HCT116 (cell line): ENCODE measurements at regions not wholly inside any gene's neighbourhood (a gene's known extent, or its start where the extent isn't known, plus 50 kb on each side); places are given as distances from the start of the nearest gene placed in this dataset.

Experiments used
- ATAC-seq: fragments of 200-7000 bp; cut with Tn5 transposase; 2 replicates; pipeline ENCODE4 v1.9.1; 2020; ENCODE audit warnings: mild to moderate bottlenecking, moderate library complexity
- BruUV-seq: library from RNA; stranded (reverse); fragments of 400-500 nt; replicated peaks from 2 replicates; lab custom pipeline; 2021; lab: Mats Ljungman, UMichigan
- CTCF ChIA-PET: fragments of 300-600 bp; sonication (Branson Sonifier 250); formaldehyde crosslinking; loops from one replicate; lab custom pipeline; 2021; ENCODE audit warnings: antibody characterized with exemption; lab: Charles Lee
- POLR2A ChIA-PET: fragments of 300-600, 350-600 bp; sonication (Branson Sonifier 250); formaldehyde crosslinking; loops from one replicate; lab custom pipeline; 2021; ENCODE audit warnings: antibody characterized with exemption; lab: Charles Lee
- RAD21 ChIA-PET, 2 experiments: fragments of 300-600 bp; sonication (Branson Sonifier 250); formaldehyde crosslinking; loops; one replicate each; lab custom pipeline; 2023; ENCODE audit warnings: low total read pairs in 2 of 2; ENCODE audit not compliant: uncharacterized antibody in 2 of 2, unreplicated experiment in 2 of 2, low non-redundant PET in 1 of 2; lab: Charles Lee
- DNase-seq: peaks from one replicate; pipeline ENCODE4 v3.0.0-alpha.2; 2010; ENCODE audit warnings: low read depth, low spot score
- H2AFZ ChIP-seq: fragments of 200-600 bp; shearing (Covaris generic), sonication (generic); 2 replicates; pipeline ENCODE4 v1.6.1; 2017; ENCODE audit warnings: low read depth, mixed run types, mixed read lengths, antibody characterized with exemption, low read length; ENCODE audit not compliant: poor library complexity, severe bottlenecking
- H3K27ac ChIP-seq: 2 replicates; pipeline ENCODE4 v1.5.1; 2012; ENCODE audit warnings: low read depth, low read length
- H3K27me3 ChIP-seq: fragments of 200-600 bp; sonication (generic); 2 replicates; pipeline ENCODE4 v1.6.1; 2016; ENCODE audit warnings: mixed run types, low read length, mixed read lengths; ENCODE audit not compliant: insufficient read depth
- H3K36me3 ChIP-seq, 2 experiments: fragments of 200-500 bp in 1 of 2; fragments of 200-600 bp in 1 of 2; sonication (Bioruptor generic) in 1 of 2; sonication (generic) in 1 of 2; 2 replicates each; pipeline versions ENCODE4 v1.5.1 to v1.6.1; 2014 to 2016; ENCODE audit warnings: low read length in 2 of 2, inconsistent platforms in 1 of 2, mixed read lengths in 1 of 2, mixed run types in 1 of 2; ENCODE audit not compliant: insufficient read depth in 2 of 2, control insufficient read depth in 1 of 2
- H3K4me1 ChIP-seq, 2 experiments: fragments of 200-600 bp in 1 of 2; sonication (generic) in 1 of 2; 2 replicates each; pipeline versions ENCODE4 v1.5.1 to v1.6.1; 2012 to 2017; ENCODE audit warnings: low read length in 2 of 2, inconsistent platforms in 1 of 2, mild to moderate bottlenecking in 1 of 2, mixed read lengths in 1 of 2, mixed run types in 1 of 2, moderate library complexity in 1 of 2; ENCODE audit not compliant: insufficient read depth in 2 of 2, control insufficient read depth in 1 of 2
- H3K4me2 ChIP-seq: fragments of 200-600 bp; sonication (generic); 2 replicates; pipeline ENCODE4 v1.6.1; 2017; ENCODE audit warnings: mixed run types, low read length, mixed read lengths
- H3K4me3 ChIP-seq, 2 experiments: fragments of 200-600 bp in 1 of 2; sonication (generic) in 1 of 2; replicated peaks in 1 of 2; 2 replicates each; pipeline ENCODE4 v1.5.1; 2011 to 2016; ENCODE audit warnings: low read length in 2 of 2, control low read depth in 1 of 2, low read depth in 1 of 2, mild to moderate bottlenecking in 1 of 2, mixed read lengths in 1 of 2, mixed run types in 1 of 2
- H3K79me2 ChIP-seq: fragments of 200-600 bp; sonication (generic); 2 replicates; pipeline ENCODE4 v1.6.1; 2017; ENCODE audit warnings: mild to moderate bottlenecking, mixed run types, low read length, moderate library complexity, mixed read lengths; ENCODE audit not compliant: insufficient read depth
- H3K9ac ChIP-seq: fragments of 200-600 bp; sonication (generic); 2 replicates; pipeline ENCODE4 v1.6.1; 2016; ENCODE audit warnings: low read length, mixed read lengths
- H3K9me2 ChIP-seq: fragments of 200-600 bp; sonication (generic), shearing (Covaris generic); 2 replicates; pipeline ENCODE4 v1.6.1; 2017; ENCODE audit warnings: mixed run types, mild to moderate bottlenecking, moderate library complexity; ENCODE audit not compliant: insufficient read depth
- H3K9me3 ChIP-seq, 2 experiments: fragments of 200-500 bp in 1 of 2; fragments of 200-600 bp in 1 of 2; sonication (Bioruptor generic) in 1 of 2; sonication (generic) in 1 of 2; 2 replicates each; pipeline ENCODE4 v1.6.1; 2014 to 2017; ENCODE audit warnings: low read length in 2 of 2, mixed read lengths in 2 of 2, inconsistent platforms in 1 of 2, low read depth in 1 of 2, mild to moderate bottlenecking in 1 of 2, mixed run types in 1 of 2, moderate library complexity in 1 of 2; ENCODE audit not compliant: control insufficient read depth in 1 of 2, insufficient read depth in 1 of 2
- H4K20me1 ChIP-seq: fragments of 200-600 bp; sonication (generic), shearing (Covaris generic); 2 replicates; pipeline ENCODE4 v1.6.1; 2017; ENCODE audit warnings: mixed run types, mild to moderate bottlenecking, moderate library complexity; ENCODE audit not compliant: insufficient read depth
- CBX3 ChIP-seq: IDR thresholded peaks from 2 replicates; pipeline ENCODE4 v1.6.1; 2012; ENCODE audit warnings: low read depth
- CEBPB ChIP-seq: IDR thresholded peaks from 2 replicates; pipeline ENCODE4 v1.6.1; 2012; ENCODE audit warnings: low read depth
- CTCF ChIP-seq, 3 experiments: fragments of 200-600 bp in 1 of 3; sonication (generic) in 1 of 3; IDR thresholded peaks in 2 of 3; conservative IDR thresholded peaks in 1 of 3; 2 replicates each; pipeline ENCODE4 v1.5.1; 2012 to 2017; ENCODE audit warnings: low read depth in 2 of 3, low read length in 2 of 3, antibody characterized with exemption in 1 of 3, borderline replicate concordance in 1 of 3, control low read depth in 1 of 3, mild to moderate bottlenecking in 1 of 3, mixed read lengths in 1 of 3, mixed run types in 1 of 3, moderate library complexity in 1 of 3; ENCODE audit not compliant: insufficient read depth in 1 of 3
- EZH2 ChIP-seq: fragments of 200-600 bp; sonication (generic); IDR thresholded peaks from 2 replicates; pipeline ENCODE4 v1.6.1; 2017; ENCODE audit warnings: antibody characterized with exemption, mixed run types
- EZH2phosphoT487 ChIP-seq: fragments of 200-600 bp; IDR thresholded peaks from 2 replicates; pipeline ENCODE4 v1.6.1; 2018; ENCODE audit warnings: antibody characterized with exemption, borderline replicate concordance
- FOSL1 ChIP-seq: IDR thresholded peaks from 2 replicates; pipeline ENCODE4 v1.6.1; 2012; ENCODE audit warnings: low read depth
- JUND ChIP-seq: IDR thresholded peaks from 2 replicates; pipeline ENCODE4 v1.6.1; 2012
- POLR2A ChIP-seq: IDR thresholded peaks from 2 replicates; pipeline ENCODE4 v1.7.0; 2011; ENCODE audit warnings: borderline replicate concordance; ENCODE audit not compliant: insufficient read depth, insufficient read length; ENCODE audit errors: extremely low read depth
- POLR2AphosphoS5 ChIP-seq: IDR thresholded peaks from 2 replicates; pipeline ENCODE4 v1.6.1; 2011; ENCODE audit warnings: mild to moderate bottlenecking, low read depth, low read length, moderate library complexity
- REST ChIP-seq: IDR thresholded peaks from 2 replicates; pipeline ENCODE4 v1.6.1; 2012; ENCODE audit warnings: low read depth
- SP1 ChIP-seq: IDR thresholded peaks from 2 replicates; pipeline ENCODE4 v1.6.1; 2012; ENCODE audit warnings: low read depth
- TCF7L2 ChIP-seq: IDR thresholded peaks from 2 replicates; pipeline ENCODE4 v1.7.0; 2011; ENCODE audit warnings: borderline replicate concordance, inconsistent platforms; ENCODE audit not compliant: insufficient read depth, insufficient read length; ENCODE audit errors: extremely low read depth
- ZFX ChIP-seq: fragments of 450-650 bp; IDR thresholded peaks from 2 replicates; pipeline ENCODE4 v1.6.1; 2017
- ZNF274 ChIP-seq: fragments of 200-500 bp; sonication (Bioruptor generic); IDR thresholded peaks from 2 replicates; pipeline ENCODE4 v1.6.1; 2014; ENCODE audit warnings: mild to moderate bottlenecking, low read depth, low read length, inconsistent platforms
- intact Hi-C: fragments of 100-400 bp; cut with micrococcal nuclease; formaldehyde crosslinking; loops from 2 replicates; pipeline ENCODE4 v1.10.0; 2022
- TF ChIP-seq, protein P1 (sequence below): IDR thresholded peaks from 2 replicates; pipeline ENCODE4 v1.6.1; 2011; ENCODE audit warnings: mild to moderate bottlenecking, low read length, moderate library complexity; ENCODE audit not compliant: insufficient replicate concordance; ENCODE audit errors: extremely low read depth
- TF ChIP-seq, protein P2 (sequence below): IDR thresholded peaks from 2 replicates; pipeline ENCODE4 v1.6.1; 2012

DNA sequence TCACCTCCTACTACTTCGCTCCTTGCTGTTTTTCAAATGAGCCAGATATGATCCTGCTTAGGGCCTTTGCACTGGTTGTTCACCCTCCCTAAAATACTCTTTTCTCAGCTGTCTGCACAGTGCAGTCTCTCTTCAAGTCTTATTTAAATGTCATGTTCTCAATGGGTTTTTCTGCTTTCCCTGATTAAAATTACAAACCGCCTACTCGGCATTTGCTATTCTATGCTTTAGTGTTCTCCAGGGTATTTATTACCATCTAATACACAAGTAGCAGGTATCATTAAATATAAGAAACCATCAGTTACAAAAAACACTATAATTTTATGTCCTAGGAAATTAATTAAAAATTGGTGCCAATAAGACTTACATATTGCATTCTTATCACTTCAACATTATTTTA is 108.0 kb upstream of the TMTC1 start:
- ChIA-PET POLR2A (no interaction called here), CTCF (no interaction called here), RAD21 (no interaction called here)
- Histone ChIP-seq H4K20me1 (no peaks in the 10 kb centered on the region), H2AFZ (no peak overlapping the region), H3K27ac (no peak overlapping the region), H3K9ac (no peak overlapping the region), H3K4me2 (no peak overlapping the region), H3K9me3 (no peaks in the 10 kb centered on the region), H3K27me3 (0 out of 2 replicates have a peak, but pooled peaks cover 5% of the 10 kb centered on the region), H3K9me2 (no peaks in the 10 kb centered on the region), H3K79me2 (no peaks in the 10 kb centered on the region), H3K4me1 (no peaks in the 10 kb centered on the region), H3K4me3 (no peak overlapping the region), H3K36me3 (no peaks in the 10 kb centered on the region)
- ATAC-seq (no peak), DNase-seq (no peak)
- intact Hi-C loops = no loop called here
- no TSS peak for BruUV-seq
- TF ChIP-seq REST (no peak), JUND (no peak), CTCF (IDR thresholded peaks at IDR 0.05 in 2 of 3, conservative IDR thresholded peaks at IDR 0.05 in 1 of 3; ENCODE audit: borderline replicate concordance in 1 of 3, insufficient read depth in 1 of 3, low read depth in 2 of 3, low read length in 2 of 3) (no peak), TCF7L2 (no peak), FOSL1 (no peak), POLR2AphosphoS5 (no peak), ZNF274 (no peak), POLR2A (no peak), EZH2phosphoT487 (no peak), EZH2 (no peak), CBX3 (no peak), CEBPB (no peak), SP1 (no peak), ZFX (no peak)
- TF ChIP-seq, protein P1, sequence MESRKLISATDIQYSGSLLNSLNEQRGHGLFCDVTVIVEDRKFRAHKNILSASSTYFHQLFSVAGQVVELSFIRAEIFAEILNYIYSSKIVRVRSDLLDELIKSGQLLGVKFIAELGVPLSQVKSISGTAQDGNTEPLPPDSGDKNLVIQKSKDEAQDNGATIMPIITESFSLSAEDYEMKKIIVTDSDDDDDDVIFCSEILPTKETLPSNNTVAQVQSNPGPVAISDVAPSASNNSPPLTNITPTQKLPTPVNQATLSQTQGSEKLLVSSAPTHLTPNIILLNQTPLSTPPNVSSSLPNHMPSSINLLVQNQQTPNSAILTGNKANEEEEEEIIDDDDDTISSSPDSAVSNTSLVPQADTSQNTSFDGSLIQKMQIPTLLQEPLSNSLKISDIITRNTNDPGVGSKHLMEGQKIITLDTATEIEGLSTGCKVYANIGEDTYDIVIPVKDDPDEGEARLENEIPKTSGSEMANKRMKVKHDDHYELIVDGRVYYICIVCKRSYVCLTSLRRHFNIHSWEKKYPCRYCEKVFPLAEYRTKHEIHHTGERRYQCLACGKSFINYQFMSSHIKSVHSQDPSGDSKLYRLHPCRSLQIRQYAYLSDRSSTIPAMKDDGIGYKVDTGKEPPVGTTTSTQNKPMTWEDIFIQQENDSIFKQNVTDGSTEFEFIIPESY = no peak
- TF ChIP-seq, protein P2, sequence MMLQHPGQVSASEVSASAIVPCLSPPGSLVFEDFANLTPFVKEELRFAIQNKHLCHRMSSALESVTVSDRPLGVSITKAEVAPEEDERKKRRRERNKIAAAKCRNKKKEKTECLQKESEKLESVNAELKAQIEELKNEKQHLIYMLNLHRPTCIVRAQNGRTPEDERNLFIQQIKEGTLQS = no peak
